Rectal smooth muscle tissue (tissue), 1 donor: ENCODE measurements at regions not wholly inside any gene's neighbourhood (a gene's known extent, or its start where the extent isn't known, plus 50 kb on each side); places are given as distances from the start of the nearest gene placed in this dataset.

Experiments
- H3K27ac ChIP-seq: one replicate; pipeline ENCODE4 v1.7.0; 2013; ENCODE audit warnings: low read depth, low read length, inconsistent platforms
- H3K27me3 ChIP-seq: one replicate; pipeline ENCODE4 v1.7.0; 2013; ENCODE audit warnings: low read length; ENCODE audit not compliant: control insufficient read depth, insufficient read depth
- H3K36me3 ChIP-seq: one replicate; pipeline ENCODE4 v1.7.0; 2013; ENCODE audit warnings: low read length; ENCODE audit not compliant: control insufficient read depth, insufficient read depth
- H3K4me1 ChIP-seq: one replicate; pipeline ENCODE4 v1.7.0; 2013; ENCODE audit warnings: low read length; ENCODE audit not compliant: control insufficient read depth, insufficient read depth
- H3K4me3 ChIP-seq: one replicate; pipeline ENCODE4 v1.7.0; 2013; ENCODE audit warnings: low read length
- H3K9ac ChIP-seq: one replicate; pipeline ENCODE4 v1.7.0; 2013; ENCODE audit warnings: low read length

DNA sequence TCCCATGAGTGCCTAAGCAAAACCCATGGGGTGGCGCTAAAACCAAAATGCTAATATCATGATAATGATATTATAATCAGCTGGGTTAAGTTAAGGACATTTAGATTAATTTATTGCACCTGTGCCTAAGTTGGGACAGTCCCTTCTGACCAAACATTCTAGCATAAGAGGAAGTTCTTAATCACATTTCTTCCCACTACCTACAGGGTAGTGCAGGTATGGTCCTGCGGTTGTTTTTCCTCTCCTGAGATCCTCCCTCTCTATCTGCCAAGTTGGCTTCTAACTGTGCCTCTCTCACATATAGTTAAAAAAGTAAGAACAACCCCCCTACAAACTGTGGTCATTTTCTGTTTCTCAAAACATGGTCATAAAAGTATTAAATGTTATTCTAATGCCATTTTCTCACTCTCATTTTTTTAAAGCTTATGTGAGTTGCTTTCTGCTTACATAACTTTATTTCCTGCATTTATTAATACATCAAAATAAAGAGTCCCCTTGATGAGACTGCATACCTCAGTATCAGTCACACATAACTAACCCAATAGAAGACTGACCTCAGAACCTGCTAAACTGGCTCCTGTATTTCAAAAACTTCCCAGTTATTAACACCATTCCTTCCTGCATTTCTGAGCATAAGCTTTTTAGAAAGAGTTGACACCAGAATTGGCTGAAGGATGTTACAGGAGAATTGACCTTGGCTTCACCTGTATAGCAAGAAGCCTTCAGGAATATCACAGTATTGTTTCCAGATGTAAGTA, 1332.5 kb downstream of the FSTL5 start:
- no peak overlapping the region for H3K9ac ChIP-seq
- H3K4me3 ChIP-seq: no peak overlapping the region
- H3K36me3 ChIP-seq: no peaks in the 10 kb centered on the region
- H3K27ac ChIP-seq: no peak overlapping the region
- no peaks in the 10 kb centered on the region for H3K4me1 ChIP-seq
- no peaks in the 10 kb centered on the region for H3K27me3 ChIP-seq

DNA sequence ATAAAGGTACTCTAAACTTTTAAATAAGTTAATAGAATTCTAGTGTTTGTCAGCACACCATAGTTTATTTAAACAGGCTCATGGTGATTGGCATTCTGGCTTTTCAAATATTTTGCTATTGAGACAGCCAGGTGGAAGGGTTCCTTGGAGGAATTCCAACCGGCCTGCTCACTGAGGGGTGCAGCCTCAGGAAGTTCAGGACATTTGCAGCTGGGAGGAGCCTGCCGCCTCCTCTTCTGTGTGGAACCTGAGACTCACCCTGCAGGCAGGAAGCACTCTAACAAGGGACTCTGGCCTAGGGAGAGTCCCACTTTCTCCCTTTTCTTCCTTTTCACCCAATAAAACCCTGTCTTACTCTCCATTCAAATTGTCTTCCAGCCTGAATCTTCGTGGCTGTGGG, 1328.0 kb downstream of the FSTL5 start:
- Histone ChIP-seq H3K4me1 (no peaks in the 10 kb centered on the region), H3K27me3 (no peaks in the 10 kb centered on the region), H3K4me3 (no peak overlapping the region), H3K27ac (no peak overlapping the region), H3K36me3 (no peaks in the 10 kb centered on the region), H3K9ac (no peak overlapping the region)

DNA sequence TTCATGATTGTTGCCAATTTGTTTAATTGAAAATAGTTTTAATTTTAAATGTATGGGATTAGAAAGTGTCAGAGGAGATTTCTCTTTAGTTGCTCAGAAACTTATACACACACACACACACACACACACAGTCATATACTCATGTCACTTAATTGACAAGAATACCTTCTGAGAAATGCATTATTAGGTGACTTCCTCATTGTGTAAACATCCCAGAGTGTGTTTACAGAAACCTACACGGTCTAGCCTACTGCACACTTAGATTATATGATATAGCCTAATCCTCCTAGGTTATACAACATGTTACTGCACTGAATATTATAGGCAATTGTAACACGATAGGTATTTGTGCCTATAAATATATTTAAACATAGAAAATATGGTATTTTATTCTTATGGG, 1327.4 kb downstream of the FSTL5 start:
- H3K9ac ChIP-seq: no peak overlapping the region
- H3K4me3 ChIP-seq: no peak overlapping the region
- no peaks in the 10 kb centered on the region for H3K4me1 ChIP-seq
- H3K36me3 ChIP-seq: no peaks in the 10 kb centered on the region
- no peaks in the 10 kb centered on the region for H3K27me3 ChIP-seq
- H3K27ac ChIP-seq: no peak overlapping the region

DNA sequence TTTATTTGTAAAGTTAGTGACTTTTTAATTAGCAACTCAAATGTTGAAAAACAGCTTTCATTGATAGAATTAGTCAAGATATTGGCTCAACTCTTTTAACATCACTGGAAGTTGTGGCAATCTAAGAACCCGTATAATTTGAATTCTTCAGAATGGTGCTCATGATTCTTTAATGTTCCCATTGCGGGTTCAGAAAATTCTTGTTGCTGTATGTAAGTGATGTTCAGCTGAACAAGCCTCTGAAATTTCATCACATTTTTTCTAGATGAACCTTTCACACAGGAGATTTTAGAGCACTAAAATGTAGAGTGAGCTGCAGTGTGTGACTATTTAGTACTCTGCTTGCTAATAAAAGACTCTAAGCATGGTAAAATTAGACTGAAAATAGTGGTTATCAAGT, 1317.7 kb downstream of the FSTL5 start:
- Histone ChIP-seq H3K36me3 (no peaks in the 10 kb centered on the region), H3K4me1 (no peaks in the 10 kb centered on the region), H3K9ac (no peak overlapping the region), H3K27ac (no peak overlapping the region), H3K27me3 (no peaks in the 10 kb centered on the region), H3K4me3 (no peak overlapping the region)

DNA sequence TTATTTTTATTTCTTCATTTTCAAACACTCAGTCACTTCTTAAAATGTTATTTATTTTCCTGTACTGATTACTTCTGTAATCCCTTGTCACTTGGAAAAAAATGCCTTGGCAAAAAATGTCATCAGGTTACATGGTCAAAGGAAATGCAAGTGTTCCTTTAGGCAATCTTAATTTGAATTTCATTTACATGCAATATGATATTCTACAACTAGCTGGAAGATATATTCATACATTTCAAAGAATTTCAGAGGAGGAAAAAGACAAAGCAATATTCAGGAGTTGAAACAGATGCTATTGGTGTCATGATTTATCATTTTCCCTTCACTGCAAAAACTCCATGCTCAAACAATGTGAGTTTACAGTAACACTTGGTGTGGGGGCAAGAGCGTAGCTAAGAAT, 1316.6 kb downstream of the FSTL5 start:
- H3K4me1 ChIP-seq: no peaks in the 10 kb centered on the region
- H3K36me3 ChIP-seq: no peaks in the 10 kb centered on the region
- H3K9ac ChIP-seq: no peak overlapping the region
- no peak overlapping the region for H3K27ac ChIP-seq
- H3K4me3 ChIP-seq: no peak overlapping the region
- H3K27me3 ChIP-seq: no peaks in the 10 kb centered on the region

DNA sequence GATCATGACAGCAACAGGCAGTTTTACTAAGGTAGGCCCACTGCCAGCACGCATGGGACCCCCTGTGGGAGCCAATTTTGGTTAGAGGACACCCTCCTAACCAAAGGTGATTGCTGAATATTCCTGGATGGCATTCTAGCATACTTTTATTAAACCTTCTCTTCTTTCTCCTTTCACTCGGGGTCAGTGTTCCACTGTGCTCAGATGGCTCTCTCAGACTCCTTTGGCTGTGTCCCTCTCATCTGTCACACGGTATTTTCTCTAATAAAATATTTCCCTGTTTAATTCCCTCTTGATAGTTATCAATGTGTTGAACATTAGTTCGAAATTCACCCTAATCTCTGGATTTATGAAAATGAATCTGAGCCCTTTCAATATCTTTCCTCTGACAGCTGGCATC, 1315.3 kb downstream of the FSTL5 start:
- no peaks in the 10 kb centered on the region for H3K27me3 ChIP-seq
- H3K9ac ChIP-seq: no peak overlapping the region

DNA sequence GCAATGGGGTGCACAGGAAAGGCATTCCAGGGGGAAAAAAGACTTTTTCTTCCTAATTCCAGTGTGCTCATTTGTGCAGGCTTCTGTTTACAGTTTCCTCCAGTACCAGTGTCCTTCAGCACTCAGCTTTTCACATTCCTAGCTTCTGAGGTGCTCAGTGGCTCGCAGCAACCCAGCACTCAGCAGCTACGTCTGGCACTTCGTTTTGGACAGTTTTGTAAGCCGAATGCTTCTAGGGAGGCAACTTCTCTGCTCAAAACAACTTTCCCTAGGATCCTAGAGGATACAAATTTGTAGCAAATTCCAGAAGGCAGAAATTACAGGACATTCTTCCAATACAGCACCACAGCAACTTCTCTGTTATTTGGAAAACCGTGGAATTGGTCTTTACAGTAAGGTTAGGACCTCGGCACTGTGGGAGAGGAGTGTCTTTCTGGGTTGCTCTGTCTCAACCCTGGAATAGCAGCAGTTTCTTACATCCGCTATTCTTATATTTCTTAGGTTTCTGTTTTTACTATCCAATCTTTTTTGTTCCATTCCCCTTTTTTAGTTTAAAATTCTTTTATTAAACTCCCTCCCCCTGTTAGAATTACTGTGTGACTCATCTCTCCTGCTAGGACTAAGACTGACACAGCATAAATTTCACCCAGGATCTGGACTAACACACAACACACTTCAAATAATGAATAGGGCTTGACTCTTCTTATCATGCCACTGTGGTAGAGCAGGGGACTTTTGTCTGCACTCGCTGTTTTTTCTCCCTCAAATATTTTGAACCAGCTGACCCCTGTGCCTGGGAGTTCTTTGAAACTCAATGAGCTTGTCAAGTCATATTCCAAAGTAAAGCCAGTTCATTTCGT, 1314.7 kb downstream of the FSTL5 start:
- H3K27me3 ChIP-seq: no peaks in the 10 kb centered on the region
- no peak overlapping the region for H3K27ac ChIP-seq
- no peak overlapping the region for H3K9ac ChIP-seq
- H3K36me3 ChIP-seq: no peaks in the 10 kb centered on the region
- no peak overlapping the region for H3K4me3 ChIP-seq
- H3K4me1 ChIP-seq: no peaks in the 10 kb centered on the region

More for the DNA sequence above, 1315.3 kb downstream of the FSTL5 start:
- Histone ChIP-seq H3K4me3 (no peak overlapping the region), H3K27ac (no peak overlapping the region), H3K4me1 (no peaks in the 10 kb centered on the region), H3K36me3 (no peaks in the 10 kb centered on the region)

DNA sequence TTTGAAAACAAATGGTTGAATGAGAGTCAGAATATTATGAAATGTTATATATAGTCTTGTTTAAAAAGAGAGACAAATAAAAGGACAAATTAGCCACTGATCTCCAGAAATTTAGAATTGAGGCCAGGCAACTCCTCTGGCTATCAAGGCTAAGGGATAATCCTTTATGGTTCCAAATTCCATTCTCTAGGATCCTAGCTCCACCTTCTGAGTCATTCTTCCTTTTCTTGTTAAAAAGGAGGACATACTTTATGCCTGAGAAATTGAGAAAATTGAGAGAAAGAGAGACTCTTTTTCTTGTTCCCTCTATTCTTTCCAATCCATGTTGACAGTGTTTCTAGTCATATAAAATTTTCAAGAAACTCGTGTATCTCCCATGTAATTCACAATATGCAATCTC, 1299.5 kb downstream of the FSTL5 start:
- Histone ChIP-seq H3K4me1 (no peaks in the 10 kb centered on the region), H3K9ac (no peak overlapping the region), H3K27me3 (no peaks in the 10 kb centered on the region), H3K4me3 (no peak overlapping the region), H3K36me3 (no peaks in the 10 kb centered on the region), H3K27ac (no peak overlapping the region)

DNA sequence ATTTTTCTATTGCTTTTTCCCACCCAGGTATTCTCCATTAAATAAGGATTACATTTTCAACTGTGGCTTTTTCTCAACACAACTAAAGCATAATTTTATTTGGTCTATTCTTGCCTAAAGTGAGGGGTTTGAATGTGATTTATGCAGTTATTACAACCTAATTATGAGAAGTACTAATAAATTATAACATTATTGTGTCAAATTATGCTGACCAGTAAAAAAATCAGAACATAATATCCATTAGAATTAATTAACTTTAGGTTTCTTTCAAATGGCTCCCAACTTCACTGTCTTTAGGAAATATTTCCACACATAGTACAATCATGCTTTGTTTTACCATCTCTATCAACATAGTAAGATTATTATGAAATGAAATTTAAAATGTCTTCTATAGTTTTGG, 1293.9 kb downstream of the FSTL5 start:
- no peaks in the 10 kb centered on the region for H3K36me3 ChIP-seq
- no peak overlapping the region for H3K4me3 ChIP-seq
- no peak overlapping the region for H3K9ac ChIP-seq
- H3K27me3 ChIP-seq: no peaks in the 10 kb centered on the region
- no peak overlapping the region for H3K27ac ChIP-seq
- H3K4me1 ChIP-seq: no peaks in the 10 kb centered on the region

DNA sequence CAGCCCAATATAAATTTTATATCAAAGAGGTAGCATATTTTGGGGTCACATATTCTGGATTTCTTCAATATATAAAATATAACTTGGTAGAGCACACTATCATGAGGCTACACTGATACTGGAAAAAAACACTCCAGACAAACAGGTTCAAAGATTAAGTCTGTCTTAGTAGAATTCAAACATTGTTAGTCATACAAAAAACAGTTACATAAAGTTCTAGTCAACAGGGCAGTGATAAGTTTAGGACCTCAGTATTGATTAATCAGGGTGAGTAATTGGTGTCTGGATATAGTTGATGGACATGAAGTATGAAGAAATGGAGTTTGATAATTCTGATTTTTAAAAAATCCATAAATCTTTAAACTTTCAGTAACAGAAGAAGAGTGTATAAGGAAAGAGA, 1291.3 kb downstream of the FSTL5 start:
- H3K27ac ChIP-seq: no peak overlapping the region
- H3K4me1 ChIP-seq: no peaks in the 10 kb centered on the region

DNA sequence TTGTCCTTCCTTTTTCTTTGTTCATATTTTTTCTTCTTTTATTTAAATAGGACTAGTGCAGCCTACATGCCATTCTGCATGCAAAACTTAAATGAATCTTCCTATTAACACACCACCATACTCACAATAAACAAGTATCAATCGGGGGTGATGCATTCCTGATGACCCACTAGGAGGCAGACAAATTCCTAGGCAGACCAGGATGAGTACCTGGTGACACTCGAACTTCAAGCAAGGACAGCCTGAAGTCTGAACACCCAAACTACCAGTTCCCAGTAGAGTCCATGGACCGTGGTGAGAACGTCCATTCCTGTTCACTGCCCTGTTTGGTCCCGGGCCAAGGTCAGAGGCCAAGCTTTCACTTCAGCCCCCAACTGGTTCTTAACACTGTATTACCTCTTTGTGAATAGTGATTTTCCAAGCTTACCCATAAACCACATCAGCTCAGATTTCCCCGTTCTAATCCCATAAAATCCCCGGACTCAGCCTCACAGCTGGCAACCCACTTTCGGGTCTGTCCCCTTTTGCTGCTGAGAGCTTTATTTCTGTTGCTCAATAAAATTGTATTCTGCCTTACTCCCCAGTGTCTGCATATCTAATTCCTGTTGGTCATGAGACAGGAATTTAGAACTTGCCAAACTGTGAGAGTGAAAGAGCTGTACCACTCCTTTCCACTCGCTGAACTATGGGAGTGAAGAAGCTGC, 1286.6 kb downstream of the FSTL5 start:
- Histone ChIP-seq H3K9ac (no peak overlapping the region), H3K4me1 (no peaks in the 10 kb centered on the region), H3K36me3 (no peaks in the 10 kb centered on the region), H3K27me3 (no peaks in the 10 kb centered on the region), H3K27ac (no peak overlapping the region), H3K4me3 (no peak overlapping the region)

More for the DNA sequence above, 1291.3 kb downstream of the FSTL5 start:
- no peak overlapping the region for H3K4me3 ChIP-seq
- no peak overlapping the region for H3K9ac ChIP-seq
- H3K36me3 ChIP-seq: no peaks in the 10 kb centered on the region
- no peaks in the 10 kb centered on the region for H3K27me3 ChIP-seq

DNA sequence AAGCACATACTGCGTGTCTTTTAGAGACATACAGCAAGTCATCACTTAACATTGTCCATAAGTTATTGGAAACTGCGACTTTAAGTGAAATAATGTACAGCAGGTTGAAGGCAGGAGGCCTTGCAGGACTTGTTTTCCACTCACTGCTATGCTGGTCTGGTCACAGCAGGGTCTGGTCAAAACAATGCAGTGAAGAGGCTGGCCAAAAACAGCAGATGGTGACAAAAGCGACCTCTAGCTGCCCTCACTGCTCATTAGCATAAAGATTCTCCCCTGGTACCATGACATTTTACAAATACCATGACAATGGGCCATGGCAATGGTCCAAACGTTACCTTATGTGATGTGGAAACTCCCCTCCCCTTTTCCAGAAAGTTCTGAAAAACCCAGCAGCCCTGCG, 1283.6 kb downstream of the FSTL5 start:
- H3K9ac ChIP-seq: no peak overlapping the region
- no peak overlapping the region for H3K27ac ChIP-seq
- H3K4me1 ChIP-seq: no peaks in the 10 kb centered on the region
- no peaks in the 10 kb centered on the region for H3K27me3 ChIP-seq
- no peak overlapping the region for H3K4me3 ChIP-seq
- no peaks in the 10 kb centered on the region for H3K36me3 ChIP-seq
